AG09319 (cell line): ENCODE measurements at regions not wholly inside any gene's neighbourhood (a gene's known extent, or its start where the extent isn't known, plus 50 kb on each side); places are given as distances from the start of the nearest gene placed in this dataset.
"Not testable (repeated sequence)": the region's sequence is repeated elsewhere in the genome, so short reads cannot be mapped to it uniquely, and the experiment has no call there.

ENCODE experiments used
- DNase-seq: peaks from one replicate; pipeline ENCODE4 v3.0.0-alpha.2; 2010; ENCODE audit warnings: low read depth; ENCODE audit errors: extremely low read depth
- TF ChIP-seq, protein P1 (sequence below): IDR thresholded peaks from 2 replicates; pipeline ENCODE4 v1.5.1; 2011; ENCODE audit warnings: low read depth, mild to moderate bottlenecking, inconsistent platforms, low read length, moderate library complexity

DNA sequence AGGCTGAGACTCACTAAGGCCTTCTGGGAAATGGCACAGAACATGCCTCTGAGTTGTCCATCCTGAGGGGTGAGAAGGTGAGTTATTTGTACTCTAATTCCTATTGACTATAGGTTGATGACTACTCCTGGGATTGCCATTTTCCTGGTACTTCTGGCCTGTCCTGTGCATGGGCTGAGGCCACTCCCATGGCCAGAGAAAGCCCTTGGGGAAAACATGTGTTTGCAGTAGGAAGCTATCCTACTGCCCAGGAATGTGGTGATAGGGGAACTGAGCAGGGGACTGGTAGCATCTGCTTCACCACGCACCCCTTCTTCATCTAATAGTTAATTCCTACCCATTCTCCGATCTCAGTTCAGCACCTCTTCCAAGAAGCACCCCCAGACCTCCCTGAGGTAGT, 62.6 kb upstream of the MEX3C start:
- TF ChIP-seq, protein P1, sequence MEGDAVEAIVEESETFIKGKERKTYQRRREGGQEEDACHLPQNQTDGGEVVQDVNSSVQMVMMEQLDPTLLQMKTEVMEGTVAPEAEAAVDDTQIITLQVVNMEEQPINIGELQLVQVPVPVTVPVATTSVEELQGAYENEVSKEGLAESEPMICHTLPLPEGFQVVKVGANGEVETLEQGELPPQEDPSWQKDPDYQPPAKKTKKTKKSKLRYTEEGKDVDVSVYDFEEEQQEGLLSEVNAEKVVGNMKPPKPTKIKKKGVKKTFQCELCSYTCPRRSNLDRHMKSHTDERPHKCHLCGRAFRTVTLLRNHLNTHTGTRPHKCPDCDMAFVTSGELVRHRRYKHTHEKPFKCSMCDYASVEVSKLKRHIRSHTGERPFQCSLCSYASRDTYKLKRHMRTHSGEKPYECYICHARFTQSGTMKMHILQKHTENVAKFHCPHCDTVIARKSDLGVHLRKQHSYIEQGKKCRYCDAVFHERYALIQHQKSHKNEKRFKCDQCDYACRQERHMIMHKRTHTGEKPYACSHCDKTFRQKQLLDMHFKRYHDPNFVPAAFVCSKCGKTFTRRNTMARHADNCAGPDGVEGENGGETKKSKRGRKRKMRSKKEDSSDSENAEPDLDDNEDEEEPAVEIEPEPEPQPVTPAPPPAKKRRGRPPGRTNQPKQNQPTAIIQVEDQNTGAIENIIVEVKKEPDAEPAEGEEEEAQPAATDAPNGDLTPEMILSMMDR: no peak
- DNase-seq: no peak

DNA sequence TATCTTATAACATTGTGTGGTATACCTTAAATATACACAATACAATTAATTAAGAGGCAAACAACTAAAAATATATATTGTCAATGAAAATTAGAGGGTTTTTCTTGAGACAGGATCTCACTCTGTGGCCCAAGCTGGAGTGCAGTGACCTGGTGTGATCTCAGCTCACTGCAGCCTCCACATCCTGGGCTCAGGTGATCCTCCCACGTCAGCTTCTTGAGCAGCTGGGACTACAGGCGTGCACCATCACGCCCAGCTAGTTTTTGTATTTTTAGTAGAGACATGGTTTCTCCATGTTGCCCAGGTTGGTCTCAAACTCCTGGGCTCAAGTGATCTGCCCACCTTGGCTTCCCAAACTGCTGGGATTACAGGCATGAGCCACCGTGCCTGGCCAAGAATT, 68.6 kb upstream of the MEX3C start:
- DNase-seq: not testable (repeated sequence)

DNA sequence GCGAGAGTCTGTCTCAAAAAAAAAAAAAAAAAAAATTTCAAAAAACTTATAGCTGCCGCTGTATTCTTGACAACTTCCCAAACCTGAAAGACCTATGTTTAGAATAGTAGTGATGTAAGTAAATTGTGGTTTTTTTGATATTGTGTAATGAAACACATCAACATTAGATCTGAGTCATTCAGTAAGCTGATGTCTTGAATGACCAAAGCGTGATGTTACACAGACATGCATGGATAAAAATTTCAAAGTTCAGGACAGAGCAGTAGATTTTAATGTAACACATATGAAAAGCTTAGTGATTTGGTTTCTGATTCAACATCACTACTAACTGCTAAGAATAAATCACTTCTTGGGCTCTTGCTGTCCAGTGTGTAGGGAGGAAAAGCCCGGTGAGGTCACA, 69.3 kb upstream of the MEX3C start:
- TF ChIP-seq, protein P1: no peak
- DNase-seq: no peak

DNA sequence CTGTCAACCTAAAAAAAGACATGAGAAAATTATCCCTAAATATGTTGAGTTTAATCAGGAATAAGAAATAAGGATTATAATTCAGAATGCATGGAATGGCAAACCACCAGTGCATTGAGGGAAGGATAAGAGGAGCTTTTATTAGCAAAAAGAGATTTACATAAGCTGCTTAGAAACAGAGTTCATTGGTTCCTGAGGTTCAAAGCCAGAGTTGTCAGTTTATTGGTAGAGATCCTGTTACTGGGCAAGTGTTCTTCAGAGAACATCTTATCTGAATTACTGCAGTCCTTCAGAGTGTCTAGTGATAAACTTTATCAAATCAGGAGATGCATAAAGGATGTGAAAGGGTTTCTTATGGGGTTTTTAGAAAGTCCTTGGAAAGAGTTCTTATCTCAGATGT, 76.0 kb upstream of the MEX3C start:
- TF ChIP-seq, protein P1: no peak
- DNase-seq: no peak

DNA sequence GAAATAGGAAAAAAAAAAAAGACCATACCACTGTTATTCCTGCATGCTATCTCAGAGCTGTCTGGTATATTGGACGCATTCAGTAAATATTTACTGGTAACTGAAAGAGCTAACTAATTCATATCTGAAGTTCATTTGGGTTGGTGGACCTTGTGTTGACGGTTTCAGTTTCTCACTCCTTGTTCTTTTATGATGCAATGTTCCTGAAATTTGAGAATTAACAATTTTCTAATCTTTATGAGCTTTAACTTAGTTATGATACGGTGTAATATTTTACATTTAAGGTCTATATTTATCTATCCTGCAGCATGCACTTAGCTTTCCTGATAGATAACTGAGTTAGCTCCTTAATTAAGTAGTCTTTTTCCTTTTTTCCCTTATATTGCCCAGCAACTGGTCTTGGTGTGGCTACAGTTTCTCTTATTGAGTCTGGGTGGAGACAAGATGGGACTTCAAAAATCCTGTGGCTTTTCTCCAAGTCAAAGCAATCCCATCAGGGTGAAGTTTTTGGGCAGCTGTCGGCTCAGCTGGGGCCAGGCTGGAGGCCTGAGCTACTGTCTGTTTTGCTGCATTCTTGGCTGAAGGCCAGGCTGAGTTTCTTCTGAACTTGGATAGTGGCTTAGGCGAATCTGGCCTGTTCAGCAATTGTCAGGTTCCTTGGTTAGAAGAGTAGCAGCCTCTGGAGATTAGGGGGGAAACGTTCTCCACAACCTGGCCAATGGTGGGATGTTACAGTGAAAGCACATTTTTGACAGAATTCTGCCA, 78.4 kb upstream of the MEX3C start:
- no peak for DNase-seq
- TF ChIP-seq, protein P1: no peak

DNA sequence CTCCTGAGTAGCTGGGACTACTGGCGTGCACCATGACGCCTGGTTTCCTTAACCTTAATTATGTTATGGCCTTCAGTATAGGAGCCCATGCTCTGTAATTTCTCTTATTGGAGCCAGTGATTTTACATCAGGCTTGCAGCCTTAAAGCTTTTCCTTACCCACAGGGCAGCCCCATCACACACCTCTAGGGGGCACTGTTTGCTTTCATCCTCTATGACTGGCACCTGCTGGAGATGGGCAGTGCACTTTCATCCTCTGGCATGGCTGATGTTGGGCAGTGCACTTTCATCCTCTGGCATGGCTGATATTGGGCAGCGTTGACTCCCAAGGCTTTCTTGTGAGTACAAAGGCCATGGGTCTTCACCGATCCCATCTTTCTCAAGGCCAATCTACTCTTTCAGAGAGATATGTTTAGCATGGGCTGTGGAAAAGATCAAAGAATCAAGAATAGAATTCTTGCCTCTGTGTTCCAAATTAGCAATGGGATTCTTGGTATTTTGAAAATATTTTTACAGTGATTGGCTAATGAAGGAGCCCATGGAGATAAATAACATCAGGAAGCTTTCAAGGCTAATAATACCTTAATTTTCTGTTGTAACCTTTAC, 80.7 kb upstream of the MEX3C start:
- no peak for DNase-seq
- TF ChIP-seq, protein P1: peak; percentile 14

DNA sequence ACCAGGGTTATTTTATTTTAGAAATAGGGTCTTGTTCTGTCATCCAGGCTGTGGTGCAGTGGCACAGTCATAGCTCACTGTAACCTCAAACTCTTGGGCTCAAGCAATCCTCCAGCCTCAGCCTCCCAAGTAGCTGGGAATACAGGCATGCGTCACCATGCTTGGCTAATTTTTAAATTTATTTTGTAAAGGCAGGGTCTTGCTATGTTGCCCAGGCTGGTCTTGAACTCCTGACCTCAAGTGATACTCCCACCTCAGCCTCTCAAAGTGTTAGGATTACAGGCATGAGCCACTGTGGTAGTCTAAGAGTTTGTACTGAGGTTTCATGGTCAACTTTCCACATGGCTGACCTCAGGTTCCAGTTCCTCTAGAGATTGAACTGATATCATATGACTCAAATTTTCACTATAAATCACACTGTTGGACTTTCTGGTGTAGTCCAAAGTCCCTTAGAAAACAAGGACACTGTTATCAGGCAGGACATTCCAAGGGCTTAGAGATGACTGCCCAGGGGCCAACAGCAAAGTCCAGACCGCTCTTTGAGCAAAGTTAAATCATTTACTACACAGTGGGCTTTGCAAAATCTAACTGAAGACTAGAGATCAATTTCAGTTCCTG, 82.0 kb upstream of the MEX3C start:
- TF ChIP-seq, protein P1: no peak
- no peak for DNase-seq
